ENCODE measurements at regions not wholly inside any gene's neighbourhood (a gene's known extent, or its start where the extent isn't known, plus 50 kb on each side); places are given as distances from the start of the nearest gene placed in this dataset.

DNA sequence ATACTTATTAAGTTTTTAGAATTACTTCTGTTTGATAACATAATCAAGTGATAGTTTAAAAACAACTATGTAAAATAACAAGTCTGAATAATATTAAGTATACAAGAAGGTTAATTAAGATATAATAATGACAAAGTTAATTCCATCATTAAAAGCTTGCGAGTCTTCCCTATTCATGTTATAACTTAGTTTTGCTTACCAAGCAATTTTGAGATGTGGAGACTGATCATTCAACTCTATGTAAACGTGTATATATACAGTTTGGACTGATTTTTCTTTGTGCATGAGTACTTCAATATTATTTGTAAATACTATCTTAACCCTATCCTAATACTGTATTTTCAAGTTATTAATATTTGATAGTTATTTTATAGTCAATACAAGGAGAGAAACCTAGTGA lies 870.9 kb downstream of the GBE1 start:
- FAIRE-seq (no peak), DNase-seq (ENCODE audit: insufficient read length) (no peak)
- TF ChIP-seq TAF1 (IDR thresholded peaks at IDR 0.05; ENCODE audit: borderline replicate concordance, low read depth, low read length) = no peak
- no peak for TF ChIP-seq POLR2A (IDR thresholded peaks at IDR 0.05; ENCODE audit: low read depth, low read length)

DNA sequence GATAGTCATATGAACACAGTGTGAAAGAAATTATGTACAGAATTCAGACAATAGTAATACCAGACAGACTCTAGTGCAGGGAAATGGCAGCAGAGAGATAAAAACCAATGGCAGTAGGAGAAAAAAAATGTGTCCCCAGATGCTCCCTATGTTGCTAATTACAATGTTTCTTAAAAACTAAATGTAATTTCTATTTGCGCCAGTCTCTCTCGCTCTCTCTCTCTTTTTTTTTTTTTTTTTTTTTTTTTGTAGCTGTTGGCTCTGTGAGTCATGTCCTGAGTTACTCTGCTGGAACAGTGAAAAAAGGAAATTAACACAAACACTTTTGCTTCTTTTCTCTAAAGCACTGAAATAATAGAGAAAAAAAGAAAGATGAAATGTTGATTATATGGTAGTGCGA lies 871.9 kb downstream of the GBE1 start:
- no peak for DNase-seq (ENCODE audit: insufficient read length)
- no peak for FAIRE-seq
- no peak for TF ChIP-seq POLR2AphosphoS5 (IDR thresholded peaks at IDR 0.05; ENCODE audit: low read depth, low read length)
- TF ChIP-seq TAF1 (IDR thresholded peaks at IDR 0.05; ENCODE audit: borderline replicate concordance, low read depth, low read length) = no peak
- TF ChIP-seq POLR2A (IDR thresholded peaks at IDR 0.05; ENCODE audit: low read depth, low read length) = no peak

DNA sequence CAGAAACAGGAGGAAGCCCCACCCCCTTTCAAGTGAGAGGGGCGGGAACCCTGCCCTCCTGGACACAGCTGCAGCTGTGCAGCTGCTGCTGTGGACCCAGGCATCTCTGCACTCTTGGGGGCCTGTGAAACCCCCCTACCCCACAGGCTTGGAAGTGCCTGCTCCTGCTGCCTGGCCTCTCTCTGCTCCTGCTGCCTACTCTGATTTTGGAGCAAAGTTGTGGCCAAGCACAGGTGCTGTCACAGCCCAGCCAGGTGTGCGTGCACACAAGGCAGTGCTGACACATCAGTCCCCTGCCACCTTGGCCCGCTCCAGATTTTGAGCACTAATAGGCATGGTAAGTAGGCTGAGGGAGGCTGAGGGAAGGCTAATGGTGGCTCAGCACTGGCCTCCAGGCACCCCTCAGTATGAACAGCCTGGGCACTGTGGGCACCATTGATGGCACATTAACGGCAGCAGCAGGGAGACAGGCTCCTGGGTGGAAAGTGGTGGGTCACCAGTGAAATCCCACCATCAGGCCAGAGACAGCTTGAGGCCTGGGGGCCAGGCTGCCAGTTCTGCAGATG lies 890.9 kb downstream of the GBE1 start:
- no peak for DNase-seq (ENCODE audit: insufficient read length)
- TF ChIP-seq TAF1 (IDR thresholded peaks at IDR 0.05; ENCODE audit: borderline replicate concordance, low read depth, low read length) (no peak), POLR2AphosphoS5 (IDR thresholded peaks at IDR 0.05; ENCODE audit: low read depth, low read length) (no peak), POLR2A (IDR thresholded peaks at IDR 0.05; ENCODE audit: low read depth, low read length) (no peak)
- FAIRE-seq = no peak

DNA sequence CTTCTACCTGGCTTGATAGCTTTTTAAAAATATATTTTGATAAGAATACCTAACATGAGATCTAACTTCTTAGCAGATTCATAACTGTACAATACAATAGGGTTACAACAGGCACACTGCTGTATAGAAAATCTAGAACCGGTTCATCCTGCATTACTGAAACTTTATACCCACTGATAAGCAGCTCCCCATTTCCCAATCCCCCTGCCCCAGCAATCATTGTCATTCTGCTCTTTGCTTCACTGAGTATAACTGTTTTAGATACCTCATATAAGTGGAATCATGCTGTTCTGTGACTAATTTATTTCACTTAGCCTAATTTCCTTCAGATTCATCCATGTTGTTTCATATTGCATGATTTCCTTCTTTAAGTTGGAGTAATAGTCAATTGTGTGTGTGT lies 906.0 kb downstream of the GBE1 start:
- no peak for DNase-seq (ENCODE audit: insufficient read length)
- TF ChIP-seq TAF1 (IDR thresholded peaks at IDR 0.05; ENCODE audit: borderline replicate concordance, low read depth, low read length) (no peak), POLR2AphosphoS5 (IDR thresholded peaks at IDR 0.05; ENCODE audit: low read depth, low read length) (no peak), POLR2A (IDR thresholded peaks at IDR 0.05; ENCODE audit: low read depth, low read length) (no peak)
- FAIRE-seq = no peak

DNA sequence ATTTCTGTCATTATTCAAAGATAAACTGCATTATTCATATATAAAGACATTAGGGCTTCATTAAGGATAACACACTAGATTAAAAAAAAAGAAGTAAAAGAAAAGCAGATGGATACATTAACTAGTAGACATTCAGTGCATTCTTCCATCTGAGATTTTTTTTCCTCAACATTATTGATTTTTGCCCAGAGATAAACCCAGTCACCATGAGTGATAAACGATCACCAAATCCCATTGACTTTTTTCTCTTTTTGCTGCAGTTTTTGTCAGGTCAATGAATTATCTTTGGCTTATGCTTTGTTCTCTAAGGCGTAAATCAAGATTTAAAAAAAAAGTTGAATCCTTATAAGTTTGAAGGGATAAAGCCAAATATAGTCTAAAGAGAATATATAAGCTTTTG lies 925.0 kb downstream of the GBE1 start:
- TF ChIP-seq TAF1 (IDR thresholded peaks at IDR 0.05; ENCODE audit: borderline replicate concordance, low read depth, low read length) (no peak), POLR2A (IDR thresholded peaks at IDR 0.05; ENCODE audit: low read depth, low read length) (no peak), POLR2AphosphoS5 (IDR thresholded peaks at IDR 0.05; ENCODE audit: low read depth, low read length) (no peak)
- DNase-seq (ENCODE audit: insufficient read length) (no peak), FAIRE-seq (no peak)

DNA sequence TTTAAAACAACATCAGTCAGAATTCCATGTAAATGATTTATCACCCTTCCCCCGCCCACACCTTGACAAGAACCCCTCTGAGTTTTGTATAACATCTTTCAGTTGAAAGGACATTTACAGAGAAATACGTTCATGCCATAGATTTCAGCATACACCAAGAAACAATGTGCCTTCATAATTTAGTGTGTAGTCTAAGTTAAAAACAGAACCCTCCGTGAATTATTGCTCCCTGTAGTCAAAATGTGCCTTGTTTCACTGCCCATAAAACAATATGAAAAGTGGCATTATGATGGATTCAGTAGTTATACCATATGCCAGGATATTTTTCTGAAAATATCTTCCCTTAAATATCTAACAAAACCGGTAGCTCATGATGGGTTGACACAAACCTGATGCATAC lies 953.9 kb downstream of the GBE1 start:
- TF ChIP-seq POLR2A (IDR thresholded peaks at IDR 0.05; ENCODE audit: low read depth, low read length) (no peak), TAF1 (IDR thresholded peaks at IDR 0.05; ENCODE audit: borderline replicate concordance, low read depth, low read length) (no peak), POLR2AphosphoS5 (IDR thresholded peaks at IDR 0.05; ENCODE audit: low read depth, low read length) (no peak)
- FAIRE-seq (no peak), DNase-seq (ENCODE audit: insufficient read length) (no peak)

- no peak for DNase-seq (ENCODE audit: insufficient read length)
- no peak for TF ChIP-seq POLR2AphosphoS5 (IDR thresholded peaks at IDR 0.05; ENCODE audit: low read depth, low read length)
- TF ChIP-seq TAF1 (IDR thresholded peaks at IDR 0.05; ENCODE audit: borderline replicate concordance, low read depth, low read length) = no peak
- TF ChIP-seq POLR2A (IDR thresholded peaks at IDR 0.05; ENCODE audit: low read depth, low read length) = no peak
- no peak for FAIRE-seq
These were observed 954.8 kb downstream of the GBE1 start for GRCh38 chr3:80806673-80807072.

- FAIRE-seq = no peak
- no peak for DNase-seq (ENCODE audit: insufficient read length)
- TF ChIP-seq POLR2AphosphoS5 (IDR thresholded peaks at IDR 0.05; ENCODE audit: low read depth, low read length) (no peak), TAF1 (IDR thresholded peaks at IDR 0.05; ENCODE audit: borderline replicate concordance, low read depth, low read length) (no peak), POLR2A (IDR thresholded peaks at IDR 0.05; ENCODE audit: low read depth, low read length) (no peak)
These were observed 972.5 kb downstream of the GBE1 start for GRCh38 chr3:80788914-80789313.

- FAIRE-seq (no peak), DNase-seq (ENCODE audit: insufficient read length) (no peak)
- no peak for TF ChIP-seq POLR2AphosphoS5 (IDR thresholded peaks at IDR 0.05; ENCODE audit: low read depth, low read length)
These were observed 975.6 kb downstream of the GBE1 start for GRCh38 chr3:80785875-80786274.

DNA sequence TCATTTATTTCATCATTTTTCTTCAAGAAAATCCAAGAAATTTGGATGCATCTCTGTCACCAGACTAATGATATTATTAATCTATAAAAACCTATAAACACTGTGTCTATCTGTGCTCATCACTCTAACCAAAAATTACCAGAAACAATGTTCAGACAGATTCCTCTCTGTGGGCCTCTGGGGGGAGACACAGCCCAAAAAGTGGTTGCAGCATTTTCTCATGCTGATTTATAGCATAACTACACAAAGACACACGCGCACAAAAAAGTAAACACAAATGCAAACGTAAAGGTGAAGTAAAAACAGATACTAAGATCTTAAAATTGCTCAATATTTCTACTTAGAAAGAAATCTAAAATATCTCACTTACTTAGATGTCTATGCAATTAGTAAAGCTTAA lies 976.0 kb downstream of the GBE1 start:
- DNase-seq (ENCODE audit: insufficient read length) (no peak), FAIRE-seq (no peak)
- TF ChIP-seq TAF1 (IDR thresholded peaks at IDR 0.05; ENCODE audit: borderline replicate concordance, low read depth, low read length) (no peak), POLR2A (IDR thresholded peaks at IDR 0.05; ENCODE audit: low read depth, low read length) (no peak), POLR2AphosphoS5 (IDR thresholded peaks at IDR 0.05; ENCODE audit: low read depth, low read length) (no peak)

- DNase-seq (ENCODE audit: insufficient read length) = no peak
- TF ChIP-seq POLR2AphosphoS5 (IDR thresholded peaks at IDR 0.05; ENCODE audit: low read depth, low read length) (no peak), TAF1 (IDR thresholded peaks at IDR 0.05; ENCODE audit: borderline replicate concordance, low read depth, low read length) (no peak), POLR2A (IDR thresholded peaks at IDR 0.05; ENCODE audit: low read depth, low read length) (no peak)
These were observed 990.4 kb downstream of the GBE1 start for GRCh38 chr3:80771085-80771484.

GRCh38 chr3:80770106-80771074 lies 991.1 kb downstream of the GBE1 start:
- FAIRE-seq = no peak

More at GRCh38 chr3:80771085-80771484, 990.4 kb downstream of the GBE1 start:
- no peak for FAIRE-seq

More at GRCh38 chr3:80770106-80771074, 991.1 kb downstream of the GBE1 start:
- TF ChIP-seq POLR2A (IDR thresholded peaks at IDR 0.05; ENCODE audit: low read depth, low read length) = no peak
- no peak for TF ChIP-seq TAF1 (IDR thresholded peaks at IDR 0.05; ENCODE audit: borderline replicate concordance, low read depth, low read length)
- TF ChIP-seq POLR2AphosphoS5 (IDR thresholded peaks at IDR 0.05; ENCODE audit: low read depth, low read length) = no peak
- DNase-seq (ENCODE audit: insufficient read length) = no peak
